ENCODE measurements at regions not wholly inside any gene's neighbourhood (a gene's known extent, or its start where the extent isn't known, plus 50 kb on each side); places are given as distances from the start of the nearest gene placed in this dataset.
A peak's percentile ranks its signal among the peaks of the same experiment; 100 is the strongest.
"Not testable (repeated sequence)": the region's sequence is repeated elsewhere in the genome, so short reads cannot be mapped to it uniquely, and the experiment has no call there.

DNA sequence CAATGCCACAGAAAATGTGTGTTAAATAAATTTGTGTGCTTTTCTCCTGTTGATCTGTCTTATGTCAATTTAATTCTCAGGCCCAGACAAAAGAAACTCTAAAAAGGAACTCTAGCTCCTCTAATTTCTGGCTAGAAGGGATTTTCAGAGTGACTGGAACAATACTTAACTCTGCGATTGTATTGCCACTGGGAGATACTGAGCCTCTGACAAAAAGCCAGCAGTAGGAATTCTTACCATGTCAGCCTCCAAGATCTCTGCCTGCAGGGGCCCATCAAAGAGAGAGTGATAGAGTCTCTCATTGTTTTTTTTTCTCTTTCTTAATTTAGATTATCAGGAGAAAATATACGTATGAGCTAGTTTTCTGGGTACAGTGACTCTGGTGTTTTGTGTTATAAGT is 1165.7 kb downstream of the BRINP3 start:
- no peak for DNase-seq (ENCODE audit: low read depth, low spot score)

GRCh38 chr1:189312499-189312898 is 1165.2 kb downstream of the BRINP3 start:
- DNase-seq (ENCODE audit: low read depth, low spot score) = no peak

DNA sequence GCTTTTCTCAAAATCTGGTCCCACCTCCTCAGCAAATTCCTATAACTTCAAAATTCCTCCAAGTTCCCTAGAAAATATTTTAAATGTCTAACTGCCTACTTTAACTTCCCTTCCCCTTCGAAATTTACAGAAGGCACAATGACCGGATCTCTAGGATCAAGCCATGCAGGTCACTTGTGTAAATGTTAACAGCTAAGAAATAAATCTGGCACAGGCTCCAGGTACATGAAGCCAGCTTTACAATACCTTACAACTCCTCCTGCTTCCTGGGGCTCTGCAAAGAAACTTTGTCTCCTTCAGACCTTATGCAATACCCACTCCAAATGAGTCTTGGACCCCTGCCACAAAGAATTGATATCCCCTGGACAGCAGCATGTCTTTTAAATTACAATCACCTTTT is 1164.2 kb downstream of the BRINP3 start:
- no peak for DNase-seq (ENCODE audit: low read depth, low spot score)

GRCh38 chr1:189315035-189315901 is 1162.4 kb downstream of the BRINP3 start:
- DNase-seq (ENCODE audit: low read depth, low spot score) = no peak

- DNase-seq (ENCODE audit: low read depth, low spot score) = no peak
Observed at GRCh38 chr1:189323091-189323490, 1154.6 kb downstream of the BRINP3 start.

- DNase-seq (ENCODE audit: low read depth, low spot score) = not testable (repeated sequence)
Observed at GRCh38 chr1:189331071-189331470, 1146.6 kb downstream of the BRINP3 start.

GRCh38 chr1:189336115-189337100 is 1141.3 kb downstream of the BRINP3 start:
- DNase-seq (ENCODE audit: low read depth, low spot score) = no peak

- DNase-seq (ENCODE audit: low read depth, low spot score) = no peak
Observed at GRCh38 chr1:189349607-189350006, 1128.1 kb downstream of the BRINP3 start.

- DNase-seq (ENCODE audit: low read depth, low spot score) = no peak
Observed at GRCh38 chr1:189350983-189351616, 1126.6 kb downstream of the BRINP3 start.

DNA sequence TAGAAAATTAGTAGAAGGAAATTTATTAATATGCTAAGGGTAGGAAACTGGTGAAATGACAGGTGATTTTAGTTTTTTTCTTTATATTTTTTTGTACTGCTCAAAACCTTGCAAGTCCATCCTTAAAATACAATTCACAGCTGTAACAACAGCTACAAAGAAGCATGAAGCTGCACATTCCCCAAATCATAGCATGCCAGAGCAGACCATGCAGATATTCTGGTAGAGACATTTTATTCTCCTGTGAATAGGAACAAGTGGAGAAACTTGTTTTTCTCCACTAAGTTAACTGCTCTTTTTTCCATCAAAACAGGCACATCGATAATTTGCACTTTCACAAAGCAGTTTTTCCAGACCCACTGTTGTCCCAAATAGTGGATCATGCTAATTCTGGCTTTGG is 1125.7 kb downstream of the BRINP3 start:
- DNase-seq (ENCODE audit: low read depth, low spot score) = no peak

DNA sequence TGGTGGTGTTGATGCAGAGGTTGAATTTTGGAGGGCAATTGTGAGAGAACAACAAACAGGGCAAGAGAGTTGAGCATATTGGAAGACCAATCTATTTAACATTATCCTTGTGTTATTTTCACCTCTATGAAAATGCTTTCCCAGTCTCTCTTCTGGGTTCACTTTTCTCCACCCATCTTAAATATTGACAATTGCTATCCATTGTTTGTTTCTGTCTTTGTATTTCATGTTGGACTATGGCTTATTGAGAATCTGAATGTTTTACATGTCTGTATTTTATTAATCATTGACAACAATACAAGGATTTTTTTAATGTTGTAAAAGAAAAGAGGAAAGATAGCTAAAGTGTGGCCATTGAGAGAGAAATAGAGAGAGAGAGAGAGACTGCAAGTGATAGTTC is 1121.5 kb downstream of the BRINP3 start:
- DNase-seq (ENCODE audit: low read depth, low spot score) = no peak

DNA sequence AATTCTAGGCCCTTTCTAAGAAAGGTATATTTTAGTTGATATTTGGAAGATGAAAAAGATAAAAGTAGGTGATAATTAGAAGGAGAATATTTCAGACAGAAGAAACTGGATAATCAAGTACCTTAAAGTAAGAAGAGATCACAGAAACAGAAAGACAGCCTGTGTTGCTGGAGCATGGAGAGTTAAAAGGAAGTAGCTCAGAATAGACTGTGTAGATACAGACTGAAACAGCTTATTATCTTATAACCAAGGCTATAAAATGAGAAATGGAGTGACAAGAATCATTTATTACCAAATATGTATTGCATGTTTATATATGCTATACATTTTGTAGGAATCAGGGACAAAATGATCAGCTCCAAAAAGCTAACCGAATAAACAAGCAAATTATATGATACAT is 1120.3 kb downstream of the BRINP3 start:
- no peak for DNase-seq (ENCODE audit: low read depth, low spot score)

- DNase-seq (ENCODE audit: low read depth, low spot score) = no peak
Observed at GRCh38 chr1:189369612-189370011, 1108.1 kb downstream of the BRINP3 start.

GRCh38 chr1:189374816-189375215 is 1102.8 kb downstream of the BRINP3 start:
- DNase-seq (ENCODE audit: low read depth, low spot score) = no peak

DNA sequence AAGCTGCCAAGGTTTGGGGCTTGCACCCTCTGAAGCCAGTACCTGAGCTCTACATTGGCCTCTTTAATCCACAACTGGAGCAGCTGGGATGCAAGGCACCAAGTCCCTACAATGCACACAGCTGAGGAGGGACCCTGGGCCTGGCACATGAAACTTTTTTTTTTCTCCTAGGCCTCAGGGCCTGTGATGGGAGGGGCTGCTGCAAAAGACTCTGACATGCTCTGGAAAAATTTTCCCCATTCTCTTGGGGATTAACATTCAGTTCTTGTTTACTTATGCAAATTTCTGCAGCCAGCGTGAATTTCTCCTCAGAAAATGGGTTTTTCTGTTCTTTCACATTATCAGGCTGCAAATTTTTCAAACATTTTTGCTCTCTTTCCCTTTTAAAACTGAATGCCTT is 1072.2 kb downstream of the BRINP3 start:
- DNase-seq (ENCODE audit: low read depth, low spot score) = no peak

DNA sequence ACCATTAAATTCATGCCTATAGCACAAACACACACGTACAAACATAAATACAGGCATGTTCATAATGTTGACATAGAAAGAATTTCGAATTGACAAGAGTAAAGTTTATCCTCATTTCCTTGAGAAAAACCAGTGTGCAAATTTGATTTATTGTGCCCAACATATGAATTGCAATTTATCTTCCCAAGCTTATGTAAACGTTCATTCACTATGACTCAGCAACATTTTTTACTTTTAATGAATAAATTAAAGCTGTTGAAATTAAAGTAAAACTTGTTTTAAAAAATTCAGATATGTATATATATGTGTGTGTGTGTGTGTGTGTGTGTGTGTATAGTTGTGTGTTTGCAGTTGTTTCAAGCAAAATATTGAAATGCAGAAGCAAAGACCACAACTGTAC is 1067.9 kb downstream of the BRINP3 start:
- DNase-seq (ENCODE audit: low read depth, low spot score) = no peak

DNA sequence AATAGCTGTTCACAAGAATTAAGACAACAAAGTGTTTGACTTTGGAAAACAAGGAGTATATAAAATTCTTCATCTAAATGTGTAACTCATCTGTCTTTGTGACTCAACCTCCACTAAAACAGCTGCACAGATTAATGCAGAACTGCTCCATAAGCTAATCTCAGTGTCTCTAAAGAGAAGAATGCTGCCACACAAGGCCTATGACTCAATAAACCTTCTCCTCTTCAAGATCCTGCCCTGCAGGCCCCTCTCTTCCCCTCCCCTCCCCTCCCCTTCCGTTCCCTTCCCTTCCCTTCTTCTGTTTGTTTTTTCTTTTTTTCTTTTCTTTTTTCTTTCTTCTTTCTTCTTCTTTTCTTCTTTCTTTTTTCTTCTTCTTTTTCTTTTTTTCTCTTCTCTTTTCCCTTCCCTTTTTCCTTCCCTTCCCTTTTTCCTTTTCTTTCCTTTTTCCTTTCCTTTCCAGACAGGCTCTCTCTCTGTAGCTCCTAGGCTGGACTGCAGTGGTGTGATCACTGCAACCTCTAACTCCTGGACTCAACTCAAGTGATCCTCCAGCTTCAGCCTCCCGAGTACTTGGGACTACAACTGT is 1052.8 kb downstream of the BRINP3 start:
- no peak for DNase-seq (ENCODE audit: low read depth, low spot score)

DNA sequence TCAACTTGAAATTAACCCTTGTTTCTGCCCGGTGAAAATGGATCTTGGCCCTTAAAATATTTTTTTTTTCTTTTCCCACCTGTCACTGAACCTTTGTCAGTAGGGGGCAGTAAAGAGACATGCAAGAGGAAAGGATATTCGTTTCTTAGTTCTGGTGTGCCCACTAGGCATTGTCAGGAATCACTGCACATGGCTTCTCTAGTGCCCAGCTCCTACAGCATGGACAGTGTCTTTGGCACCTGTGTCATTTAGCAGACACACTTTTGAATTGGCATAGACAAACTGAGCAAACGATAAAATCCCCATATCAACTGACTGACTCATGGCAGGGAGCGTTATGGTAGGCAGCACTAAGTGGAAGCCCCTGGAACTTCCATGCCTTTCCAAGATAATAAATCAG is 1048.1 kb downstream of the BRINP3 start:
- DNase-seq (ENCODE audit: low read depth, low spot score) = peak; percentile 17

- DNase-seq (ENCODE audit: low read depth, low spot score) = no peak
Observed at GRCh38 chr1:189431447-189431846, 1046.2 kb downstream of the BRINP3 start.

DNA sequence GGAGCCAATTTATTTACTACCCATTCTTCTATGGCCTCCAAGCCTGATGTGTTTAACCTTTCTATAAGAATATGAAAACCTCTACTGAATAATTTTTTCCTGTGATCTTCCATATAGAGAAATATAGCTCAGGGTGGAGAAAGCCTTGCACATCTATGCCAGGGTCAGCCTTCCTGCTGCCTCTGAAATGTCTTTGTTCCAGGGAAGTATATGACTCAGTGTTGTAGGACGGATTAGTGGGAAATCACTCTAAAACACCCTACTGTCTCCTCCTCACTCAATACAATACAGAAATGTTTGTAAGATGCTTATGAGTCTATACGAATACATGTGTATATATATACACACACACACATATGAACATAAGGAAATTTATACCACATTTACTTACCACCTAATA is 1044.9 kb downstream of the BRINP3 start:
- no peak for DNase-seq (ENCODE audit: low read depth, low spot score)

DNA sequence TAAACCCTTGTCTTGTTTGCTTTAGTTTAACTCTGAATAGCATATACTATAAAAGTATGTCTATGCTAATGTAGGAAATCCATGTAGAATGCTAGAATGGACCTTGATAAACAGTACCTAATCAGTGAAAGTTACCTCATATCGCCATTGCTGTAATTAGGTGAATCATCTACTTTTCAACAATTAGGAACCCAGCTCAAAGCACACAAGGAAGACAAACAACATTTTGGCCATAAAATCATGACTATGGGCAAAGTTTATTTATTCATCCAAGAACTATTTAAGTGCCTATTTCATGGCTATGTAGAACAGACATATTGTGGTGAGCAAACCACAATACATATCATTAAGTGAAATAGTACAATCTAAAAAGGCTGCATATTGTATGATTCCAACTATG is 1043.2 kb downstream of the BRINP3 start:
- DNase-seq (ENCODE audit: low read depth, low spot score) = no peak

GRCh38 chr1:189435398-189435797 is 1042.3 kb downstream of the BRINP3 start:
- no peak for DNase-seq (ENCODE audit: low read depth, low spot score)
